ENCODE measurements at regions not wholly inside any gene's neighbourhood (a gene's known extent, or its start where the extent isn't known, plus 50 kb on each side); places are given as distances from the start of the nearest gene placed in this dataset.

DNA sequence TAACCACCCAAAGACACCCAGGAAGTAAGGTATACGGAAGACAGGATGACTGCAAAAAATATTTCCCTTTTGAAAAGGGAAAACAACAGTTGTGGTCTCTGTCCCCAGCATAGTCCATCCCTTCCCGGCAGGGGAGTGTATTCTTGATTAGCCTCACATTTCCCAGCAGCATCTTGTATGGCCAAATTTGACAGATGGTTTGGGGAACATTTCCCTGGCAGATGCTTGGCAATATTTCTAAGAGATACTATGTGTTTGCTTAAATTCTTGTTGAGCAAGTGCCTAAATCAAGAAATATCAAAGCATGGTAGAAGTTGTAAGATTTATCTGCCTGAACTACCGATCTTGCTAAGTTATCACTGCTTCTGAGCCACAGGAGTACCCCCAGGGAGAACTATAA, 56.9 kb upstream of the TPK1 start:
- H3K9me3 ChIP-seq: no peaks in the 10 kb centered on the region
- H3K4me3 ChIP-seq: no peak overlapping the region
- H3K36me3 ChIP-seq: no peaks in the 10 kb centered on the region
- no peak overlapping the region for H3K27ac ChIP-seq
- DNase-seq (ENCODE audit: low spot score in 2 of 2): no peak
- TF ChIP-seq, protein P1, sequence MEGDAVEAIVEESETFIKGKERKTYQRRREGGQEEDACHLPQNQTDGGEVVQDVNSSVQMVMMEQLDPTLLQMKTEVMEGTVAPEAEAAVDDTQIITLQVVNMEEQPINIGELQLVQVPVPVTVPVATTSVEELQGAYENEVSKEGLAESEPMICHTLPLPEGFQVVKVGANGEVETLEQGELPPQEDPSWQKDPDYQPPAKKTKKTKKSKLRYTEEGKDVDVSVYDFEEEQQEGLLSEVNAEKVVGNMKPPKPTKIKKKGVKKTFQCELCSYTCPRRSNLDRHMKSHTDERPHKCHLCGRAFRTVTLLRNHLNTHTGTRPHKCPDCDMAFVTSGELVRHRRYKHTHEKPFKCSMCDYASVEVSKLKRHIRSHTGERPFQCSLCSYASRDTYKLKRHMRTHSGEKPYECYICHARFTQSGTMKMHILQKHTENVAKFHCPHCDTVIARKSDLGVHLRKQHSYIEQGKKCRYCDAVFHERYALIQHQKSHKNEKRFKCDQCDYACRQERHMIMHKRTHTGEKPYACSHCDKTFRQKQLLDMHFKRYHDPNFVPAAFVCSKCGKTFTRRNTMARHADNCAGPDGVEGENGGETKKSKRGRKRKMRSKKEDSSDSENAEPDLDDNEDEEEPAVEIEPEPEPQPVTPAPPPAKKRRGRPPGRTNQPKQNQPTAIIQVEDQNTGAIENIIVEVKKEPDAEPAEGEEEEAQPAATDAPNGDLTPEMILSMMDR (IDR thresholded peaks at IDR 0.05): no peak
- TF ChIP-seq POLR2AphosphoS5 (IDR thresholded peaks at IDR 0.05): no peak
- no peak for TF ChIP-seq POLR2A (IDR thresholded peaks at IDR 0.05)
- intact Hi-C loops (cut with DNase I; ENCODE audit: low total_unique reads): no loop called here
- no peaks in the 10 kb centered on the region for H3K27me3 ChIP-seq
- H3K4me1 ChIP-seq: no peaks in the 10 kb centered on the region

All from breast epithelium (tissue), 4 donors.